H9 (cell line): ENCODE measurements at regions not wholly inside any gene's neighbourhood (a gene's known extent, or its start where the extent isn't known, plus 50 kb on each side); places are given as distances from the start of the nearest gene placed in this dataset.

ENCODE experiments used
- DNase-seq: peaks from one replicate; pipeline ENCODE4 v3.0.0-alpha.2; 2017
- H2AFZ ChIP-seq: one replicate; pipeline ENCODE4 v1.6.1; 2013; ENCODE audit warnings: mild to moderate bottlenecking, low read length, control low read depth, moderate library complexity
- H2AK5ac ChIP-seq: 2 replicates; pipeline ENCODE4 v1.6.1; 2013; ENCODE audit warnings: low read length, control low read depth, mixed read lengths; ENCODE audit not compliant: insufficient read length
- H2BK120ac ChIP-seq: one replicate; pipeline ENCODE4 v1.6.1; 2013; ENCODE audit warnings: low read depth, mild to moderate bottlenecking, low read length, control low read depth, inconsistent platforms; ENCODE audit not compliant: poor library complexity, severe bottlenecking
- H2BK12ac ChIP-seq: 2 replicates; pipeline ENCODE4 v1.6.1; 2013; ENCODE audit warnings: low read length, control low read depth, mixed read lengths, low read depth; ENCODE audit not compliant: insufficient read length
- H2BK15ac ChIP-seq: 2 replicates; pipeline ENCODE4 v1.6.1; 2013; ENCODE audit warnings: low read depth, low read length, control low read depth
- H2BK20ac ChIP-seq: one replicate; pipeline ENCODE4 v1.6.1; 2013; ENCODE audit warnings: low read depth, mild to moderate bottlenecking, low read length, control low read depth, inconsistent platforms; ENCODE audit not compliant: poor library complexity, severe bottlenecking
- H2BK5ac ChIP-seq: 2 replicates; pipeline ENCODE4 v1.6.1; 2013; ENCODE audit warnings: low read length, control low read depth, mixed read lengths; ENCODE audit not compliant: insufficient read length
- H3K14ac ChIP-seq: 2 replicates; pipeline ENCODE4 v1.6.1; 2013; ENCODE audit warnings: low read length, control low read depth; ENCODE audit not compliant: insufficient read depth
- H3K18ac ChIP-seq: 2 replicates; pipeline ENCODE4 v1.6.1; 2013; ENCODE audit warnings: low read depth, mild to moderate bottlenecking, mixed read lengths, low read length, control low read depth; ENCODE audit not compliant: insufficient read length
- H3K23ac ChIP-seq: 2 replicates; pipeline ENCODE4 v1.6.1; 2013; ENCODE audit warnings: low read length, control low read depth, mixed read lengths, low read depth; ENCODE audit not compliant: insufficient read length
- H3K23me2 ChIP-seq: 2 replicates; pipeline ENCODE4 v1.6.1; 2013; ENCODE audit warnings: low read depth, mild to moderate bottlenecking, mixed read lengths, low read length, control low read depth; ENCODE audit not compliant: insufficient read length, poor library complexity, severe bottlenecking
- H3K27ac ChIP-seq: 2 replicates; pipeline ENCODE4 v1.5.1; 2013; ENCODE audit warnings: low read length, control low read depth, mixed read lengths, low read depth; ENCODE audit not compliant: insufficient read length
- H3K27me3 ChIP-seq: 2 replicates; pipeline ENCODE4 v1.6.1; 2013; ENCODE audit warnings: low read length, control low read depth, inconsistent platforms; ENCODE audit not compliant: insufficient read depth
- H3K4ac ChIP-seq: 2 replicates; pipeline ENCODE4 v1.6.1; 2013; ENCODE audit warnings: low read depth, mild to moderate bottlenecking, control low read depth, inconsistent platforms, low read length, moderate library complexity
- H3K4me1 ChIP-seq: 2 replicates; pipeline ENCODE4 v1.6.1; 2013; ENCODE audit warnings: low read length, control low read depth, inconsistent platforms; ENCODE audit not compliant: insufficient read depth
- H3K4me2 ChIP-seq: 2 replicates; pipeline ENCODE4 v1.6.1; 2013; ENCODE audit warnings: low read length, control low read depth, mixed read lengths; ENCODE audit not compliant: insufficient read length, insufficient read depth
- H3K56ac ChIP-seq: 2 replicates; pipeline ENCODE4 v1.6.1; 2013; ENCODE audit warnings: low read depth, mild to moderate bottlenecking, mixed read lengths, low read length, control low read depth; ENCODE audit not compliant: insufficient read length
- H3K79me1 ChIP-seq: 2 replicates; pipeline ENCODE4 v1.6.1; 2013; ENCODE audit warnings: low read depth, mild to moderate bottlenecking, moderate library complexity, low read length, control low read depth, inconsistent platforms; ENCODE audit not compliant: insufficient read depth, poor library complexity, severe bottlenecking
- H3K79me2 ChIP-seq: 2 replicates; pipeline ENCODE4 v1.6.1; 2013; ENCODE audit warnings: low read length, control low read depth, inconsistent platforms; ENCODE audit not compliant: insufficient read depth
- H3K9ac ChIP-seq: 2 replicates; pipeline ENCODE4 v1.6.1; 2013; ENCODE audit warnings: low read length, control low read depth, mixed read lengths; ENCODE audit not compliant: insufficient read length; ENCODE audit errors: extremely low read depth
- H3K9me3 ChIP-seq: one replicate; pipeline ENCODE4 v1.6.1; 2013; ENCODE audit warnings: low read depth, low read length, inconsistent platforms; ENCODE audit not compliant: control insufficient read depth
- H3T11ph ChIP-seq: one replicate; pipeline ENCODE4 v1.6.1; 2013; ENCODE audit warnings: mild to moderate bottlenecking, low read length, control low read depth, inconsistent platforms
- H4K20me1 ChIP-seq: one replicate; pipeline ENCODE4 v1.6.1; 2013; ENCODE audit not compliant: control insufficient read depth, insufficient read length, insufficient read depth
- H4K5ac ChIP-seq: 2 replicates; pipeline ENCODE4 v1.6.1; 2013; ENCODE audit warnings: low read depth, mild to moderate bottlenecking, mixed read lengths, low read length, control low read depth; ENCODE audit not compliant: insufficient read length
- H4K8ac ChIP-seq: replicated peaks from 2 replicates; pipeline ENCODE4 v1.6.1; 2013; ENCODE audit warnings: low read length, control low read depth, mixed read lengths, low read depth; ENCODE audit not compliant: insufficient read length
- H4K91ac ChIP-seq: 2 replicates; pipeline ENCODE4 v1.6.1; 2013; ENCODE audit warnings: low read depth, mild to moderate bottlenecking, moderate library complexity, mixed read lengths, low read length, control low read depth; ENCODE audit not compliant: insufficient read length
- H3K27ac Mint-ChIP-seq, 3 experiments: 2 replicates in 2 of 3; 3 replicates in 1 of 3; pipeline ENCODE4 v1.8.0; 2020 to 2021; ENCODE audit warnings: mixed read lengths in 3 of 3, mild to moderate bottlenecking in 1 of 3, moderate library complexity in 1 of 3
- H3K27me3 Mint-ChIP-seq: 2 replicates; pipeline ENCODE4 v1.8.0; 2021; ENCODE audit warnings: low read depth, mild to moderate bottlenecking, moderate library complexity, mixed read lengths
- H3K36me3 Mint-ChIP-seq, 3 experiments: 2 replicates in 2 of 3; 3 replicates in 1 of 3; pipeline ENCODE4 v1.8.0; 2020 to 2021; ENCODE audit warnings: low read depth in 3 of 3, mixed read lengths in 3 of 3; ENCODE audit not compliant: insufficient read depth in 1 of 3
- H3K4me1 Mint-ChIP-seq, 2 experiments: 2 replicates each; pipeline ENCODE4 v1.8.0; 2020; ENCODE audit warnings: mixed read lengths in 2 of 2
- H3K4me3 Mint-ChIP-seq, 2 experiments: 2 replicates in 1 of 2; 3 replicates in 1 of 2; pipeline ENCODE4 v1.8.0; 2020 to 2021; ENCODE audit warnings: mild to moderate bottlenecking in 2 of 2, mixed read lengths in 2 of 2, moderate library complexity in 1 of 2
- H3K9me3 Mint-ChIP-seq, 2 experiments: 2 replicates in 1 of 2; 3 replicates in 1 of 2; pipeline ENCODE4 v1.8.0; 2020; ENCODE audit warnings: mild to moderate bottlenecking in 2 of 2, mixed read lengths in 2 of 2, moderate library complexity in 1 of 2
- CTCF ChIP-seq: fragments of 200-600 bp; sonication (generic); conservative IDR thresholded peaks from 3 replicates; pipeline ENCODE4 v1.8.0; 2021; ENCODE audit warnings: antibody characterized with exemption, mild to moderate bottlenecking
- WGBS: extraction: QIAGEN DNeasy Blood & Tissue Kit; methylation state at CpG from one replicate; pipeline ENCODE4 v1.1.7; 2013; ENCODE audit warnings: missing lambda C conversion rate, low lambda C conversion rate, mixed read lengths; ENCODE audit not compliant: insufficient read length; ENCODE audit errors: extremely low coverage; 5-methylcytosine and 5-hydroxymethylcytosine counted together

- Histone ChIP-seq H4K5ac (no peak overlapping the region), H3K4me1 (peaks cover 3% of the 10 kb centered on the region; the same call in 1 of the 2 replicates), H3K23ac (no peak overlapping the region), H3K18ac (no peak overlapping the region), H3K27ac (no peak overlapping the region), H3K4me2 (no peak overlapping the region), H3K23me2 (no peaks in the 10 kb centered on the region), H2BK12ac (no peak overlapping the region), H2BK5ac (no peak overlapping the region), H3K27me3 (no peaks in the 10 kb centered on the region), H3K4ac (no peak overlapping the region), H2AFZ (no peak overlapping the region), H3K79me2 (no peaks in the 10 kb centered on the region), H2BK20ac (no peak overlapping the region), H4K91ac (no peak overlapping the region), H4K20me1 (no peaks in the 10 kb centered on the region), H2BK15ac (no peak overlapping the region), H3K9me3 (no peaks in the 10 kb centered on the region), H3T11ph (no peak overlapping the region), H3K14ac (no peak overlapping the region), H3K56ac (no peak overlapping the region), H2BK120ac (no peak overlapping the region), H3K9ac (no peak overlapping the region), H2AK5ac (no peak overlapping the region), H4K8ac (no peak overlapping the region), H3K79me1 (no peaks in the 10 kb centered on the region)
- no peaks in the 10 kb centered on the region; a peak in 2 of 7 replicates for H3K36me3 Mint-ChIP-seq
- no peak overlapping the region for H3K4me3 Mint-ChIP-seq
- no CpG with 5 or more reads among the region's 3 CpGs for WGBS
- peaks cover 0 to 2% of the 10 kb centered on the region in 2 experiments; a peak in 1 of 5 replicates for H3K9me3 Mint-ChIP-seq
- H3K4me1 Mint-ChIP-seq, result peaks cover 17 to 23% of the 10 kb centered on the region in 2 experiments
- peaks cover 2% of the 10 kb centered on the region; the same call in 1 of the 2 replicates for H3K27me3 Mint-ChIP-seq
- H3K27ac Mint-ChIP-seq, result no peak overlapping the region
- DNase-seq, result no peak
- TF ChIP-seq CTCF, result no peak
Measured at GRCh38 chr21:25515484-25516405, 91.5 kb downstream of the MRPL39 start.
